Right forelimb (tissue), 1 donor: ENCODE measurements at regions not wholly inside any gene's neighbourhood (a gene's known extent, or its start where the extent isn't known, plus 50 kb on each side); places are given as distances from the start of the nearest gene placed in this dataset.
A peak's percentile ranks its signal among the peaks of the same experiment; 100 is the strongest.

Source experiments
- DNase-seq: peaks from one replicate; pipeline ENCODE4 v3.0.0-alpha.2; 2018

GRCh38 chr7:28293527-28293835, 112.9 kb upstream of the JAZF1 start:
- no peak for DNase-seq

- DNase-seq, result no peak
These were observed 115.5 kb upstream of the CREB5 start for GRCh38 chr7:28296571-28297483.

- DNase-seq, result no peak
These were observed 114.4 kb upstream of the CREB5 start for GRCh38 chr7:28297801-28298459.

- no peak for DNase-seq
These were observed 113.3 kb upstream of the CREB5 start for GRCh38 chr7:28298870-28299518.

GRCh38 chr7:28299556-28299955, 112.8 kb upstream of the CREB5 start:
- DNase-seq, result no peak

- DNase-seq, result no peak
These were observed 111.8 kb upstream of the CREB5 start for GRCh38 chr7:28300488-28300887.

GRCh38 chr7:28301148-28301641, 111.1 kb upstream of the CREB5 start:
- DNase-seq, result peak; percentile 57

- DNase-seq, result no peak
These were observed 108.0 kb upstream of the CREB5 start for GRCh38 chr7:28304290-28304689.

GRCh38 chr7:28309704-28310459, 102.4 kb upstream of the CREB5 start:
- no peak for DNase-seq

GRCh38 chr7:28310460-28310848, 101.9 kb upstream of the CREB5 start:
- DNase-seq, result no peak

- no peak for DNase-seq
These were observed 100.6 kb upstream of the CREB5 start for GRCh38 chr7:28311670-28312069.

- no peak for DNase-seq
These were observed 99.4 kb upstream of the CREB5 start for GRCh38 chr7:28312948-28313347.

GRCh38 chr7:28314841-28315240, 97.5 kb upstream of the CREB5 start:
- no peak for DNase-seq

- DNase-seq, result no peak
These were observed 96.5 kb upstream of the CREB5 start for GRCh38 chr7:28315565-28316410.

- no peak for DNase-seq
These were observed 95.8 kb upstream of the CREB5 start for GRCh38 chr7:28316489-28316888.

- no peak for DNase-seq
These were observed 94.1 kb upstream of the CREB5 start for GRCh38 chr7:28318101-28318762.

GRCh38 chr7:28323833-28324232, 88.5 kb upstream of the CREB5 start:
- no peak for DNase-seq

GRCh38 chr7:28328146-28328545, 84.2 kb upstream of the CREB5 start:
- DNase-seq, result no peak

GRCh38 chr7:28328822-28329660, 83.3 kb upstream of the CREB5 start:
- DNase-seq, result no peak

- DNase-seq, result peak; percentile 54
These were observed 82.5 kb upstream of the CREB5 start for GRCh38 chr7:28329661-28330363.
